Parathyroid adenoma (tissue), 2 donors: ENCODE measurements at regions not wholly inside any gene's neighbourhood (a gene's known extent, or its start where the extent isn't known, plus 50 kb on each side); places are given as distances from the start of the nearest gene placed in this dataset.
"Not testable (repeated sequence)": the region's sequence is repeated elsewhere in the genome, so short reads cannot be mapped to it uniquely, and the experiment has no call there.

Source experiments
- H2AFZ ChIP-seq: fragments of 300-600 bp; sonication (generic); one replicate; pipeline ENCODE4 v1.7.0; 2017; ENCODE audit warnings: antibody characterized with exemption, mild to moderate bottlenecking
- H3K27ac ChIP-seq: fragments of 300-600 bp; sonication (generic); one replicate; pipeline ENCODE4 v1.7.0; 2017
- H3K27me3 ChIP-seq: fragments of 300-600 bp; sonication (generic); one replicate; pipeline ENCODE4 v1.7.0; 2017; ENCODE audit warnings: low read length; ENCODE audit not compliant: control insufficient read depth, insufficient read depth
- H3K36me3 ChIP-seq: fragments of 300-600 bp; sonication (generic); one replicate; pipeline ENCODE4 v1.7.0; 2017; ENCODE audit warnings: low read length; ENCODE audit not compliant: control insufficient read depth, insufficient read depth
- H3K4me1 ChIP-seq: fragments of 300-600 bp; sonication (generic); one replicate; pipeline ENCODE4 v1.7.0; 2017; ENCODE audit warnings: control low read depth
- H3K4me2 ChIP-seq: fragments of 300-600 bp; sonication (generic); one replicate; pipeline ENCODE4 v1.7.0; 2017; ENCODE audit warnings: low read length
- H3K4me3 ChIP-seq: fragments of 300-600 bp; sonication (generic); one replicate; pipeline ENCODE4 v1.7.0; 2017; ENCODE audit warnings: low read depth, low read length
- H3K79me2 ChIP-seq: fragments of 300-600 bp; sonication (generic); one replicate; pipeline ENCODE4 v1.7.0; 2017; ENCODE audit warnings: control low read depth
- H3K9ac ChIP-seq: fragments of 300-600 bp; sonication (generic); one replicate; pipeline ENCODE4 v1.7.0; 2017; ENCODE audit warnings: mild to moderate bottlenecking
- H3K9me3 ChIP-seq: fragments of 300-600 bp; sonication (generic); one replicate; pipeline ENCODE4 v1.7.0; 2017; ENCODE audit warnings: low read length; ENCODE audit not compliant: control insufficient read depth
- TF ChIP-seq, protein P1 (sequence below): fragments of 300-600 bp; sonication (generic); IDR thresholded peaks from one replicate; pipeline ENCODE4 v1.7.0; 2017; ENCODE audit warnings: antibody characterized with exemption, mild to moderate bottlenecking
- donor health status: primary hyperparathyroidism.

DNA sequence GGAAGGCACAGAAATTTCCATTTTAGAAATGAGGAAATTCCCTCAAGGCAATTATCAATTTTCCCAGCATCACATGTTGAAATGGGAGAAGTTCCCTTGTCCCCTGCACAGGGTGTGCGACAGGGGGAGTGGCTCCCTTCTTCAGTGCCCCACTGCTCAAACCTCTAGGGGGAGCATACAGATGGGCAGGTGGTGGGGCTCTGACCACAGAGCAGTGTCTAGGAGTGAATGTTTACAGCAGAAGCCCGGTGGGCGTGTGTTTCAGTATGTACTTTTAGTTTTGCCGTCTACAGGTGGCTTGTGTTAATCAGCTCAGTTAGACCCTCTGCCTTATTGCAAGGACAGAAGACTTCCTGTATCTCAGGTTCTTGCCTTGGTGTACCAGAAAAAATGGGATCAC lies 493.7 kb upstream of the PLXNA2 start:
- Histone ChIP-seq H2AFZ (no peak overlapping the region), H3K4me1 (no peaks in the 10 kb centered on the region)
- TF ChIP-seq, protein P1, sequence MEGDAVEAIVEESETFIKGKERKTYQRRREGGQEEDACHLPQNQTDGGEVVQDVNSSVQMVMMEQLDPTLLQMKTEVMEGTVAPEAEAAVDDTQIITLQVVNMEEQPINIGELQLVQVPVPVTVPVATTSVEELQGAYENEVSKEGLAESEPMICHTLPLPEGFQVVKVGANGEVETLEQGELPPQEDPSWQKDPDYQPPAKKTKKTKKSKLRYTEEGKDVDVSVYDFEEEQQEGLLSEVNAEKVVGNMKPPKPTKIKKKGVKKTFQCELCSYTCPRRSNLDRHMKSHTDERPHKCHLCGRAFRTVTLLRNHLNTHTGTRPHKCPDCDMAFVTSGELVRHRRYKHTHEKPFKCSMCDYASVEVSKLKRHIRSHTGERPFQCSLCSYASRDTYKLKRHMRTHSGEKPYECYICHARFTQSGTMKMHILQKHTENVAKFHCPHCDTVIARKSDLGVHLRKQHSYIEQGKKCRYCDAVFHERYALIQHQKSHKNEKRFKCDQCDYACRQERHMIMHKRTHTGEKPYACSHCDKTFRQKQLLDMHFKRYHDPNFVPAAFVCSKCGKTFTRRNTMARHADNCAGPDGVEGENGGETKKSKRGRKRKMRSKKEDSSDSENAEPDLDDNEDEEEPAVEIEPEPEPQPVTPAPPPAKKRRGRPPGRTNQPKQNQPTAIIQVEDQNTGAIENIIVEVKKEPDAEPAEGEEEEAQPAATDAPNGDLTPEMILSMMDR: no peak

DNA sequence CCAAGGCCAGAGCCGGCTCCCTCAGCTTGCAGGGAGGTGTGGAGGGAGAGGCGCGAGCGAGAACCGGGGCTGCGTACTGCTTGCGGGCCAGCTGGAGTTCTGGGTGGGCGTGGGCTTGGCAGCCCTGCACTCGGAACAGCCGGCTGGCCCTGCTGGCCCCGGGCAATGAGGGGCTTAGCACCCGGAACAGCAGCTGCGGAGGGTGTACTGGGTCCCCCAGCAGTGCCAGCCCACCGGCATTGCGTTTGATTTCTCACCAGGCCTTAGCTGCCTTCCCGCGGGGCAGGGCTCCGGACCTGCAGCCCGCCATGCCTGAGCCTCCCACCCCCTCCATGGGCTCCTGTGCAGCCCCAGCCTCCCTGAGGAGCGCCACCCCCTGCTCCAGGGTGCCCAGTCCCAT lies 495.5 kb upstream of the PLXNA2 start:
- H3K27me3 ChIP-seq, H3K79me2 ChIP-seq, H3K9me3 ChIP-seq, H3K36me3 ChIP-seq, H3K4me3 ChIP-seq, H2AFZ ChIP-seq, H3K4me2 ChIP-seq, H3K4me1 ChIP-seq, H3K9ac ChIP-seq, H3K27ac ChIP-seq: not testable (repeated sequence)

More for the DNA sequence above, 493.7 kb upstream of the PLXNA2 start:
- H3K36me3 ChIP-seq: no peaks in the 10 kb centered on the region
- no peak overlapping the region for H3K9ac ChIP-seq
- no peak overlapping the region for H3K27ac ChIP-seq
- H3K27me3 ChIP-seq: no peaks in the 10 kb centered on the region
- no peaks in the 10 kb centered on the region for H3K79me2 ChIP-seq
- H3K4me2 ChIP-seq: no peak overlapping the region
- no peak overlapping the region for H3K4me3 ChIP-seq
- H3K9me3 ChIP-seq: no peaks in the 10 kb centered on the region

DNA sequence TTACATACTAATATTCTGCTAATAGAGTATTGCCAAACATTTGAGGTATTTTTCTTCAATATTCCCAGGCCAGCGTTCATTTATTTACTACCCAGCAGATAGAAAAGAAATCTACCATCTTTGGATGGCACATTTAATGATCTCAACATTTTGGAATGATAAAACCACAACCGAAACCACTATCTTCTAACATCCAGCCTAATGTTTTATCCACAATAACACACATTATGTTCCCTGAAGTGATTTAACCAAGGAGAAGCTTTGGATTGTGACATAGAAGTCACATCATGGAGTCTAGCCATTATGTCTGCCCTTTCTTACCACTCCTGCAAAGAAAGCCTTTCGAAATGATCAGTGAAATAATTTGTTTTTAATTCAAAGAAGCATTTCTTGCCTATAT lies 497.1 kb upstream of the PLXNA2 start:
- no peaks in the 10 kb centered on the region for H3K27me3 ChIP-seq
- TF ChIP-seq, protein P1: no peak

DNA sequence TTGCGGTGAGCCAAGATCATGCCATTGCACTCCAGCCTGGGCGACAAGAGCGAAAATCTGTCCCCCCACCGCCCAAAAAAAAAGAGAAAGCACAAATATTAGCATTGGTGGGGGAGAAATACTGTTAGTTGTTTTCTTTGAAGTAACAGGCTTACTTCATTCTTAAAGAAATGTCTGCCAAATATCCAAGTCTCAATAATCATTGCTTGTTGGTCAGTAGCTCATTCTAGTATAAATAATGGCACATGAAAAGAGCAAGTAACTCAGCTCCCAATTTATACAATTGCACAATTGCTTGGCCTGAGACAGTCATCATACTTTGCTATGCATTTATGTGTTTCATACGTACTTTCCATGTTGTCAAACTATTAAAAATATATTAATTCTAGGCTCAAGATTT lies 499.2 kb upstream of the PLXNA2 start:
- H2AFZ ChIP-seq: no peak overlapping the region
- H3K79me2 ChIP-seq: no peaks in the 10 kb centered on the region
- H3K9ac ChIP-seq: no peak overlapping the region
- no peaks in the 10 kb centered on the region for H3K4me1 ChIP-seq
- H3K4me3 ChIP-seq: no peak overlapping the region
- H3K27ac ChIP-seq: no peak overlapping the region
- TF ChIP-seq, protein P1: no peak
- H3K9me3 ChIP-seq: no peaks in the 10 kb centered on the region
- no peak overlapping the region for H3K4me2 ChIP-seq
- no peaks in the 10 kb centered on the region for H3K27me3 ChIP-seq
- H3K36me3 ChIP-seq: no peaks in the 10 kb centered on the region

More for the DNA sequence above, 497.1 kb upstream of the PLXNA2 start:
- Histone ChIP-seq H3K4me2 (no peak overlapping the region), H2AFZ (no peak overlapping the region), H3K36me3 (no peaks in the 10 kb centered on the region), H3K27ac (no peak overlapping the region), H3K9me3 (no peaks in the 10 kb centered on the region), H3K4me1 (no peaks in the 10 kb centered on the region), H3K9ac (no peak overlapping the region), H3K4me3 (no peak overlapping the region), H3K79me2 (no peaks in the 10 kb centered on the region)

DNA sequence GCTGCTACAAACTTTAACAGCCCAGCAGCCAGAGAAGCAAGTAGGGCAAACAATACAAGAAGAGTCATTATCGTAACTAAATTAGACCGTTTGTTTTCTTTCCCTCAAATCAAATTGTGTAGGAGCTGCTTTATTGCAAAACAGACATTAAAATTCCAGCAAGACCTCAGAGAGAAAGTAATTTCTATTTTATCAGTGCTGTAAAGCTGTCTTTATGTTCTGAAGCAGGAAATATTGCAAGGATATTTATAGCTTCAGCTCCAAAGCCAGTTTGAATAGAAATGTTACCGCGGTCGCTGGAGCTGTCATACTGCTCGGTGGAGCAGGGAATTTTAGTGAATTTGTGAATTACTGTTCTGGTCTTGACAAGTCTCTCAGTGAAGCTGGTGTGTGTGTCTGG lies 503.8 kb upstream of the PLXNA2 start:
- H2AFZ ChIP-seq: no peak overlapping the region
- H3K9ac ChIP-seq: no peak overlapping the region
- no peak overlapping the region for H3K27ac ChIP-seq
- H3K27me3 ChIP-seq: no peaks in the 10 kb centered on the region
- no peak overlapping the region for H3K4me2 ChIP-seq
- H3K9me3 ChIP-seq: no peaks in the 10 kb centered on the region
- no peak overlapping the region for H3K4me3 ChIP-seq
- TF ChIP-seq, protein P1: no peak
- no peaks in the 10 kb centered on the region for H3K4me1 ChIP-seq
- H3K36me3 ChIP-seq: no peaks in the 10 kb centered on the region
- no peaks in the 10 kb centered on the region for H3K79me2 ChIP-seq
